Myocyte (in vitro differentiated cells): ENCODE measurements at regions not wholly inside any gene's neighbourhood (a gene's known extent, or its start where the extent isn't known, plus 50 kb on each side); places are given as distances from the start of the nearest gene placed in this dataset.

ENCODE experiments used
- DNase-seq: peaks from one replicate; pipeline ENCODE4 v3.0.0-alpha.2; 2012; ENCODE audit warnings: low read depth

GRCh38 chr13:57784633-57785032 is 153.1 kb downstream of the PCDH17 start:
- DNase-seq = no peak

- DNase-seq = no peak
Observed at GRCh38 chr13:57787058-57787791, 155.7 kb downstream of the PCDH17 start.

GRCh38 chr13:57799624-57800023 is 168.1 kb downstream of the PCDH17 start:
- no peak for DNase-seq

- DNase-seq = no peak
Observed at GRCh38 chr13:57813651-57814050, 182.1 kb downstream of the PCDH17 start.

- no peak for DNase-seq
Observed at GRCh38 chr13:57815600-57815999, 184.1 kb downstream of the PCDH17 start.

- DNase-seq = no peak
Observed at GRCh38 chr13:57820924-57821323, 189.4 kb downstream of the PCDH17 start.

- no peak for DNase-seq
Observed at GRCh38 chr13:57823704-57824103, 192.2 kb downstream of the PCDH17 start.

- DNase-seq = no peak
Observed at GRCh38 chr13:57824121-57824520, 192.6 kb downstream of the PCDH17 start.

- no peak for DNase-seq
Observed at GRCh38 chr13:57825066-57825465, 193.5 kb downstream of the PCDH17 start.

- DNase-seq = no peak
Observed at GRCh38 chr13:57829496-57829895, 198.0 kb downstream of the PCDH17 start.

- DNase-seq = no peak
Observed at GRCh38 chr13:57832187-57832586, 200.6 kb downstream of the PCDH17 start.

- DNase-seq = no peak
Observed at GRCh38 chr13:57837801-57838200, 206.3 kb downstream of the PCDH17 start.

- no peak for DNase-seq
Observed at GRCh38 chr13:57843521-57843920, 212.0 kb downstream of the PCDH17 start.

- no peak for DNase-seq
Observed at GRCh38 chr13:57846600-57847173, 215.1 kb downstream of the PCDH17 start.

GRCh38 chr13:57857945-57858344 is 226.4 kb downstream of the PCDH17 start:
- DNase-seq = no peak

GRCh38 chr13:57858376-57858775 is 226.8 kb downstream of the PCDH17 start:
- DNase-seq = no peak

GRCh38 chr13:57862879-57863278 is 231.3 kb downstream of the PCDH17 start:
- DNase-seq = no peak

GRCh38 chr13:57865600-57866294 is 234.2 kb downstream of the PCDH17 start:
- no peak for DNase-seq

- DNase-seq = peak; percentile 1
Observed at GRCh38 chr13:57874530-57874929, 243.0 kb downstream of the PCDH17 start.

GRCh38 chr13:57877601-57878000 is 246.1 kb downstream of the PCDH17 start:
- DNase-seq = no peak

GRCh38 chr13:57878291-57878690 is 246.7 kb downstream of the PCDH17 start:
- no peak for DNase-seq

- no peak for DNase-seq
Observed at GRCh38 chr13:57897225-57897624, 265.7 kb downstream of the PCDH17 start.

GRCh38 chr13:57899096-57899495 is 267.6 kb downstream of the PCDH17 start:
- DNase-seq = no peak
